GM19438 (cell line): ENCODE measurements at regions not wholly inside any gene's neighbourhood (a gene's known extent, or its start where the extent isn't known, plus 50 kb on each side); places are given as distances from the start of the nearest gene placed in this dataset.

Experiments
- ATAC-seq: cut with Tn5 transposase; IDR thresholded peaks from one replicate; pipeline ENCODE4 v1.9.1; 2021; ENCODE audit warnings: low read depth; ENCODE audit not compliant: unreplicated experiment

GRCh38 chr14:75370416-75371205 lies 57.2 kb upstream of the JDP2 start:
- no peak for ATAC-seq

DNA sequence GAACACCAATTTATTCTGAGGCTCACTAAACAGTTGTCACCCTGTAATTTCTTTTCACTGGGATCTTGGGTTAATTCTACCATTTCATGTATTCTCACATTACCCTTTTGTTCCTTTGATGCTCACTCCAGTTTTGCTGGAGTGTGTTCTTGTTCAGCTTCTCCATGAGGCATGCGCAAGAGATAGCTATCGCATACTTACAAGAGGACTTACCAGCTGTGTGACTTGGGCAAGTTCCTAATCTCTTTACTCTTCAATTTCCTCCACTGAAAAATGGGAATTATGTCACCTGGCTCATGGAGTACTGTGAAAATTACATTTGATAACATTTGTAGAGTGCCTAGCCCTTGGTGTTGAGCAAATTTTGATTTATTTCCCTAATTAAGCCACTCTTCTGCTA lies 56.5 kb upstream of the JDP2 start:
- no peak for ATAC-seq

GRCh38 chr14:75372260-75372659 lies 55.6 kb upstream of the JDP2 start:
- ATAC-seq = no peak

DNA sequence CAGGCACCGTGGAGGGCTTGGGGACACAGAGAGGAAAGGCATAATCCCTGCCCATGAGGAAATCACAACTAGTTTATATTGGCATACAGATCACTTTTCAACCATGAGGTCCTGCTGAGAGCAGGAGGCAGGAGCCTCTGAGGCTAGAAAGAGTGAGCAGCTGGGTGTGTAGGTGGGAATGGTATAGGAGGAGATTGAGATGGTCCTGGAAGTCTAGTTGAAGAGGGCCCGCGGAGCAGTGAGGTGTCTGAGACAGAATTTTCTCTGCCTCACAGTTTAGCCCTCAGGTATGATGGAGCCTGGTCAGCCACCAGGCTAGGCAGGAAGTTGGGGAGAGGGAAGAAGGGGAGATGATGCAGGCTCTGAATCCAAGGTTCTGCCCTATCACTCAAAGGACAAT lies 54.7 kb upstream of the JDP2 start:
- ATAC-seq = no peak

- ATAC-seq = no peak
Observed at GRCh38 chr14:75373616-75374015, 54.2 kb upstream of the JDP2 start.

- ATAC-seq = no peak
Observed at GRCh38 chr14:75374911-75375310, 52.9 kb upstream of the JDP2 start.

DNA sequence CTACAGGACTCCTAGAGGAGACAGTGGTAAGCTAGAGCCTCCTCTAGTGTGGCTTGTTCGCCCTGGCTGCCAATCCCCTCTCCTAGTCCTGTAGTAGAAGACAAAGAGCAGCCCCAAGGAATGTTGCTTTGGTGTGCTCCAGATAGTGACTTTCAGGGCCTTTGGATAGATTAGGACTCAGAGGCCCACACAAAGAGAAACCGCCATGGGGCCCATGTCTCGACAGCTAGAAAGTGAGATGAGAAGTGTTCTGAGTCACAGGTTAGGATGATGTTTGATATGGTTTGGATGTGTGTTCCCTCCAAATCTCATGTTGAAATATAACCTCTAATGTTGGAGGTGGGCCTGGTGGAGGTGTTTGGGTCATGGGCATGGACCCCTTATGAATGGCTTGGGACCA lies 51.8 kb upstream of the JDP2 start:
- ATAC-seq = no peak
